H1 (cell line): ENCODE measurements at regions not wholly inside any gene's neighbourhood (a gene's known extent, or its start where the extent isn't known, plus 50 kb on each side); places are given as distances from the start of the nearest gene placed in this dataset.

Experiments
- CTCF ChIA-PET: fragments of 300-600 bp; sonication (Branson Sonifier 250); formaldehyde crosslinking; loops from one replicate; lab custom pipeline; 2021; ENCODE audit not compliant: partially characterized antibody; lab: Charles Lee
- POLR2A ChIA-PET: fragments of 300-600 bp; sonication (Branson Sonifier 250); formaldehyde crosslinking; loops from one replicate; lab custom pipeline; 2021; ENCODE audit warnings: inconsistent platforms; ENCODE audit not compliant: partially characterized antibody; lab: Charles Lee
- DNase-seq, 2 experiments: peaks; one replicate each; pipeline versions ENCODE4 v3.0.0 to v3.0.0-alpha.2; 2010 to 2022; ENCODE audit warnings: low spot score in 2 of 2, low read depth in 1 of 2, mixed read lengths in 1 of 2
- FAIRE-seq: peaks from 2 replicates; lab custom pipeline; 2011; peaks lifted over from hg19 to GRCh38; lab: Jason Lieb, UNC
- H2AFZ ChIP-seq: 2 replicates; pipeline ENCODE4 v1.8.1; 2012; ENCODE audit warnings: low read length, inconsistent platforms
- H2AK5ac ChIP-seq: 2 replicates; pipeline ENCODE4 v1.6.1; 2013; ENCODE audit warnings: low read depth, low read length
- H2BK120ac ChIP-seq: replicated peaks from 2 replicates; pipeline ENCODE3; 2013; ENCODE audit warnings: low read depth, low read length, inconsistent platforms
- H2BK12ac ChIP-seq: 2 replicates; pipeline ENCODE4 v1.6.1; 2013; ENCODE audit warnings: low read depth, low read length
- H2BK15ac ChIP-seq: 2 replicates; pipeline ENCODE4 v1.6.1; 2013; ENCODE audit warnings: low read length
- H2BK20ac ChIP-seq: 2 replicates; pipeline ENCODE4 v1.6.1; 2013; ENCODE audit warnings: low read length
- H2BK5ac ChIP-seq: 2 replicates; pipeline ENCODE4 v1.6.1; 2013; ENCODE audit warnings: low read depth, low read length
- H3K14ac ChIP-seq: 2 replicates; pipeline ENCODE4 v1.6.1; 2013; ENCODE audit warnings: inconsistent platforms; ENCODE audit not compliant: insufficient read length
- H3K18ac ChIP-seq: 2 replicates; pipeline ENCODE4 v1.6.1; 2013; ENCODE audit warnings: low read length; ENCODE audit errors: extremely low read depth
- H3K23ac ChIP-seq: 2 replicates; pipeline ENCODE4 v1.6.1; 2013; ENCODE audit warnings: inconsistent platforms; ENCODE audit not compliant: insufficient read length
- H3K23me2 ChIP-seq: 2 replicates; pipeline ENCODE4 v1.6.1; 2013; ENCODE audit warnings: low read depth, low read length
- H3K27ac ChIP-seq: 2 replicates; pipeline ENCODE4 v1.6.1; 2011; ENCODE audit warnings: low read depth, low read length, inconsistent platforms
- H3K27me3 ChIP-seq, 4 experiments: replicated peaks in 1 of 4; 1 replicate in 1 of 4; 2 replicates in 3 of 4; pipeline versions ENCODE4 v1.6.1 to v1.8.1; 2011 to 2013; ENCODE audit warnings: low read length in 3 of 4, mild to moderate bottlenecking in 3 of 4, inconsistent platforms in 2 of 4, mixed read lengths in 2 of 4, moderate library complexity in 1 of 4; ENCODE audit not compliant: control insufficient read depth in 3 of 4, insufficient read depth in 3 of 4; ENCODE audit errors: extremely low read depth in 1 of 4
- H3K36me3 ChIP-seq, 4 experiments: 2 replicates each; pipeline versions ENCODE4 v1.6.1 to v1.8.1; 2011 to 2013; ENCODE audit warnings: mild to moderate bottlenecking in 4 of 4, low read length in 3 of 4, moderate library complexity in 2 of 4, control low read depth in 1 of 4, inconsistent platforms in 1 of 4; ENCODE audit not compliant: insufficient read depth in 4 of 4, control insufficient read depth in 2 of 4
- H3K4ac ChIP-seq: replicated peaks from 2 replicates; pipeline ENCODE3; 2013; ENCODE audit warnings: low read length, low read depth, mixed read lengths, inconsistent platforms; ENCODE audit not compliant: insufficient read length
- H3K4me1 ChIP-seq, 4 experiments: replicated peaks in 1 of 4; 1 replicate in 1 of 4; 2 replicates in 3 of 4; pipeline versions ENCODE4 v1.6.1 to v1.8.1; 2011 to 2013; ENCODE audit warnings: low read length in 3 of 4, inconsistent platforms in 2 of 4, mixed read lengths in 1 of 4; ENCODE audit not compliant: insufficient read depth in 4 of 4, control insufficient read depth in 3 of 4
- H3K4me2 ChIP-seq, 2 experiments: 2 replicates each; pipeline versions ENCODE4 v1.6.1 to v1.8.1; 2011 to 2013; ENCODE audit warnings: low read depth in 2 of 2, low read length in 2 of 2, control low read depth in 1 of 2, inconsistent platforms in 1 of 2, mild to moderate bottlenecking in 1 of 2; ENCODE audit not compliant: insufficient read depth in 1 of 2
- H3K4me3 ChIP-seq, 4 experiments: fragments of 200-600, 300-600 bp in 1 of 4; sonication (generic), shearing (Covaris generic), sonication (Bioruptor Twin) in 1 of 4; 2 replicates each; pipeline versions ENCODE4 v1.5.1 to v1.8.1; 2011 to 2016; ENCODE audit warnings: low read length in 4 of 4, low read depth in 3 of 4, control low read depth in 2 of 4, inconsistent platforms in 2 of 4, mild to moderate bottlenecking in 2 of 4, mixed read lengths in 1 of 4, moderate library complexity in 1 of 4; ENCODE audit not compliant: insufficient read depth in 2 of 4; ENCODE audit errors: extremely low read depth in 1 of 4
- H3K56ac ChIP-seq: replicated peaks from 2 replicates; pipeline ENCODE3; 2013; ENCODE audit warnings: low read depth, mild to moderate bottlenecking, mixed read lengths, low read length, inconsistent platforms; ENCODE audit not compliant: insufficient read length
- H3K79me1 ChIP-seq: 2 replicates; pipeline ENCODE4 v1.6.1; 2013; ENCODE audit warnings: low read depth, low read length, control low read depth
- H3K79me2 ChIP-seq, 2 experiments: 2 replicates each; pipeline versions ENCODE4 v1.6.1 to v1.8.1; 2012 to 2013; ENCODE audit warnings: low read length in 2 of 2, mild to moderate bottlenecking in 2 of 2, inconsistent platforms in 1 of 2; ENCODE audit not compliant: insufficient read depth in 2 of 2, control insufficient read depth in 1 of 2
- H3K9ac ChIP-seq, 4 experiments: replicated peaks in 1 of 4; 1 replicate in 1 of 4; 2 replicates in 3 of 4; pipeline versions ENCODE4 v1.6.1 to v1.8.1; 2011 to 2013; ENCODE audit warnings: low read depth in 3 of 4, low read length in 3 of 4, control low read depth in 2 of 4, mild to moderate bottlenecking in 2 of 4, moderate library complexity in 2 of 4, inconsistent platforms in 1 of 4; ENCODE audit errors: extremely low read depth in 1 of 4
- H3K9me3 ChIP-seq, 2 experiments: 2 replicates each; pipeline versions ENCODE4 v1.6.1 to v1.8.1; 2012 to 2013; ENCODE audit warnings: mild to moderate bottlenecking in 2 of 2, moderate library complexity in 2 of 2, control low read depth in 1 of 2, inconsistent platforms in 1 of 2, low read depth in 1 of 2, low read length in 1 of 2, mixed read lengths in 1 of 2; ENCODE audit not compliant: insufficient read depth in 2 of 2
- H4K20me1 ChIP-seq, 2 experiments: replicated peaks in 1 of 2; 2 replicates each; pipeline versions ENCODE3 to v1.8.1; 2011 to 2013; ENCODE audit warnings: inconsistent platforms in 2 of 2, low read length in 2 of 2, mild to moderate bottlenecking in 1 of 2; ENCODE audit not compliant: insufficient read depth in 2 of 2, control insufficient read depth in 1 of 2
- H4K5ac ChIP-seq: 2 replicates; pipeline ENCODE4 v1.6.1; 2013; ENCODE audit warnings: low read length, low read depth, mixed read lengths, inconsistent platforms; ENCODE audit not compliant: insufficient read length
- H4K8ac ChIP-seq: 2 replicates; pipeline ENCODE4 v1.8.0; 2013; ENCODE audit warnings: mild to moderate bottlenecking, moderate library complexity, low read length, inconsistent platforms; ENCODE audit not compliant: insufficient read depth; ENCODE audit errors: extremely low read depth
- H4K91ac ChIP-seq: replicated peaks from 2 replicates; pipeline ENCODE3; 2013; ENCODE audit warnings: low read length, mixed read lengths, inconsistent platforms; ENCODE audit not compliant: insufficient read length
- BRCA1 ChIP-seq: IDR thresholded peaks from 2 replicates; pipeline ENCODE4 v1.6.1; 2012; ENCODE audit warnings: low read depth, low read length, improper control_type of control experiment
- CBX8 ChIP-seq: fragments of 300-800, 300-1000 bp; sonication (generic); IDR thresholded peaks from 2 replicates; pipeline ENCODE4 v1.7.1; 2016; ENCODE audit warnings: low read depth, low read length, borderline replicate concordance
- CTBP2 ChIP-seq: IDR thresholded peaks from 2 replicates; pipeline ENCODE4 v1.7.0; 2011; ENCODE audit warnings: borderline replicate concordance, mild to moderate bottlenecking, moderate library complexity, mixed read lengths, low read length; ENCODE audit not compliant: insufficient read depth, insufficient read length
- CTCF ChIP-seq, 3 experiments: IDR thresholded peaks; 1 replicate in 2 of 3; 2 replicates in 1 of 3; pipeline versions ENCODE4 v1.5.1 to v1.6.1; 2011; ENCODE audit warnings: low read length in 3 of 3, mild to moderate bottlenecking in 3 of 3, inconsistent platforms in 2 of 3, low read depth in 1 of 3, moderate library complexity in 1 of 3; ENCODE audit not compliant: insufficient read depth in 1 of 3; ENCODE audit errors: control extremely low read depth in 1 of 3
- HDAC2 ChIP-seq, 2 experiments: fragments of 300-600 bp in 1 of 2; sonication (generic) in 1 of 2; IDR thresholded peaks; 2 replicates each; pipeline ENCODE4 v1.6.1; 2011 to 2012; ENCODE audit warnings: low read depth in 2 of 2, low read length in 2 of 2, mild to moderate bottlenecking in 2 of 2, moderate library complexity in 2 of 2, borderline replicate concordance in 1 of 2, inconsistent platforms in 1 of 2
- NRF1 ChIP-seq: IDR thresholded peaks from 2 replicates; pipeline ENCODE4 v1.6.1; 2011; ENCODE audit warnings: mild to moderate bottlenecking, low read depth, low read length, improper control_type of control experiment
- POLR2A ChIP-seq, 2 experiments: IDR thresholded peaks; 1 replicate in 1 of 2; 2 replicates in 1 of 2; pipeline ENCODE4 v1.6.1; 2011; ENCODE audit warnings: low read depth in 2 of 2, low read length in 2 of 2, mild to moderate bottlenecking in 2 of 2; ENCODE audit errors: control extremely low read depth in 1 of 2
- SAP30 ChIP-seq: fragments of 300-600 bp; sonication (generic); IDR thresholded peaks from 2 replicates; pipeline ENCODE4 v1.7.1; 2012; ENCODE audit warnings: low read length, moderate library complexity, mild to moderate bottlenecking, inconsistent platforms; ENCODE audit not compliant: insufficient read depth, insufficient replicate concordance
- SP1 ChIP-seq: IDR thresholded peaks from 2 replicates; pipeline ENCODE4 v1.6.1; 2011; ENCODE audit warnings: low read depth, low read length
- SRF ChIP-seq: IDR thresholded peaks from 2 replicates; pipeline ENCODE4 v1.6.1; 2011; ENCODE audit warnings: mild to moderate bottlenecking, low read depth, low read length, moderate library complexity
- TAF7 ChIP-seq: optimal IDR thresholded peaks from 2 replicates; pipeline ENCODE3; 2011; ENCODE audit warnings: low read depth, mild to moderate bottlenecking, inconsistent platforms, low read length, moderate library complexity, borderline replicate concordance
- TBP ChIP-seq: IDR thresholded peaks from 2 replicates; pipeline ENCODE4 v1.6.1; 2011; ENCODE audit warnings: low read depth, low read length, improper control_type of control experiment
- WGBS, 2 experiments: shearing (Covaris generic) in 1 of 2; methylation state at CpG; one replicate each; pipeline versions ENCODE4 v1.1.6 to v1.1.7; 2013 to 2015; ENCODE audit warnings: low lambda C conversion rate in 2 of 2, mixed read lengths in 2 of 2, inconsistent platforms in 1 of 2, low coverage in 1 of 2, missing lambda C conversion rate in 1 of 2; ENCODE audit not compliant: insufficient replicate concordance in 2 of 2, insufficient coverage in 1 of 2, insufficient read length in 1 of 2; ENCODE audit errors: extremely low coverage in 1 of 2, missing lambda C conversion rate in 1 of 2; 5-methylcytosine and 5-hydroxymethylcytosine counted together

- H2BK12ac ChIP-seq: no peak overlapping the region
- no peak overlapping the region for H2BK15ac ChIP-seq
- H3K4ac ChIP-seq: no peak overlapping the region
- H4K20me1 ChIP-seq: no peaks in the 10 kb centered on the region
- no peak overlapping the region for H4K91ac ChIP-seq
- no peak overlapping the region for H4K8ac ChIP-seq
- no peak overlapping the region for H2AK5ac ChIP-seq
- no peak overlapping the region for H3K9ac ChIP-seq
- H2BK5ac ChIP-seq: no peak overlapping the region
- no peak overlapping the region for H2AFZ ChIP-seq
- H3K23me2 ChIP-seq: no peaks in the 10 kb centered on the region
- no peak for FAIRE-seq
- 100% methylated on average over 1 of the region's 1 CpG; no CpG with 5 or more reads in 1 of the 2 experiments for WGBS, 2 experiments
- no peak overlapping the region for H2BK20ac ChIP-seq
- no peak overlapping the region for H3K4me3 ChIP-seq
- H3K4me2 ChIP-seq: no peak overlapping the region
- no peaks in the 10 kb centered on the region for H3K27me3 ChIP-seq
- no peak overlapping the region for H3K56ac ChIP-seq
- no peak overlapping the region for H3K14ac ChIP-seq
- no peak overlapping the region for H2BK120ac ChIP-seq
- no peak overlapping the region for H3K23ac ChIP-seq
- H3K79me2 ChIP-seq: no peaks in the 10 kb centered on the region
- H3K36me3 ChIP-seq: no peaks in the 10 kb centered on the region
- H3K27ac ChIP-seq: no peak overlapping the region
- POLR2A ChIA-PET: interaction anchor here (0.7 kb wide), 1 partner anchor 402 kb away, joined by 3 read pairs; no protein-coding TSS in a partner anchor
- H3K9me3 ChIP-seq: no peaks in the 10 kb centered on the region
- no peaks in the 10 kb centered on the region for H3K79me1 ChIP-seq
- CTCF ChIA-PET: interaction anchor here (0.6 kb wide), 1 partner anchor 73 kb away, joined by 3 read pairs; no protein-coding TSS in a partner anchor
- DNase-seq: no peak
- H4K5ac ChIP-seq: no peak overlapping the region
- H3K18ac ChIP-seq: no peak overlapping the region
- H3K4me1 ChIP-seq: no peaks in the 10 kb centered on the region
- TF ChIP-seq SAP30 (no peak), SRF (no peak), BRCA1 (no peak), SP1 (no peak), TAF7 (no peak), CBX8 (no peak), CTCF (IDR thresholded peaks at IDR 0.05; ENCODE audit: control extremely low read depth in 1 of 3, insufficient read depth in 1 of 3, low read depth in 1 of 3, low read length in 3 of 3) (no peak), TBP (no peak), HDAC2 (IDR thresholded peaks at IDR 0.05; ENCODE audit: borderline replicate concordance in 1 of 2, low read depth in 2 of 2, low read length in 2 of 2) (no peak), NRF1 (no peak), CTBP2 (no peak), POLR2A (IDR thresholded peaks at IDR 0.05; ENCODE audit: control extremely low read depth in 1 of 2, low read depth in 2 of 2, low read length in 2 of 2) (no peak)
Observed at GRCh38 chr13:32852526-32852925, 163.7 kb upstream of the KL start.
